K562 (cell line): ENCODE measurements at regions not wholly inside any gene's neighbourhood (a gene's known extent, or its start where the extent isn't known, plus 50 kb on each side); places are given as distances from the start of the nearest gene placed in this dataset.

Experiments used
- ATAC-seq: fragments of 200-7000 bp; cut with Tn5 transposase; 3 replicates; pipeline ENCODE4 v1.9.1; 2020; ENCODE audit warnings: moderate library complexity
- BruUV-seq: library from RNA; stranded (reverse); fragments of 400-500 nt; replicated peaks from 2 replicates; lab custom pipeline; 2021; lab: Mats Ljungman, UMichigan
- CTCF ChIA-PET: fragments of 300-600 bp; formaldehyde crosslinking; extraction: SDS; loops from one replicate; lab custom pipeline; 2021; ENCODE audit warnings: low intra/inter-chr PET ratio; lab: Yijun Ruan, JAX
- POLR2A ChIA-PET: fragments of 300-600, 350-650 bp; sonication (Branson Sonifier 250); formaldehyde crosslinking; extraction: SDS; loops from one replicate; lab custom pipeline; 2021; ENCODE audit warnings: antibody characterized with exemption, inconsistent platforms; lab: Yijun Ruan, JAX
- DNase-seq, 4 experiments: peaks; one replicate each; pipeline versions ENCODE4 v3.0.0 to v3.0.0-alpha.2; 2011 to 2018; ENCODE audit warnings: low spot score in 3 of 4, mixed read lengths in 3 of 4; ENCODE audit errors: extremely low read depth in 1 of 4
- FAIRE-seq: peaks from 2 replicates; lab custom pipeline; 2011; peaks lifted over from hg19 to GRCh38; lab: Jason Lieb, UNC
- H2AFZ ChIP-seq: 2 replicates; pipeline ENCODE4 v1.6.0; 2011; ENCODE audit warnings: low read depth, low read length, control low read depth, inconsistent platforms
- H3K27ac ChIP-seq: fragments of 200-600 bp; 3 replicates; pipeline ENCODE4 v1.8.0; 2011; ENCODE audit warnings: low read depth, mild to moderate bottlenecking, control low read depth, inconsistent platforms, low read length, moderate library complexity, mixed read lengths; ENCODE audit errors: extremely low read depth
- H3K27me3 ChIP-seq, 2 experiments: fragments of 300-600 bp in 1 of 2; 2 replicates in 1 of 2; 3 replicates in 1 of 2; pipeline versions ENCODE4 v1.6.0 to v1.8.0; 2011; ENCODE audit warnings: inconsistent platforms in 2 of 2, low read length in 2 of 2, mild to moderate bottlenecking in 1 of 2, mixed read lengths in 1 of 2, moderate library complexity in 1 of 2; ENCODE audit not compliant: control insufficient read depth in 2 of 2, insufficient read depth in 2 of 2
- H3K36me3 ChIP-seq: fragments of 300-600 bp; 3 replicates; pipeline ENCODE4 v1.8.0; 2011; ENCODE audit warnings: mild to moderate bottlenecking, low read length, inconsistent platforms; ENCODE audit not compliant: control insufficient read depth, insufficient read depth
- H3K4me1 ChIP-seq, 2 experiments: fragments of 200-600 bp in 1 of 2; replicated peaks in 1 of 2; 2 replicates in 1 of 2; 3 replicates in 1 of 2; pipeline versions ENCODE4 v1.5.1 to v1.8.0; 2011; ENCODE audit warnings: inconsistent platforms in 2 of 2, low read length in 2 of 2, mild to moderate bottlenecking in 1 of 2, mixed read lengths in 1 of 2, moderate library complexity in 1 of 2; ENCODE audit not compliant: control insufficient read depth in 2 of 2, insufficient read depth in 2 of 2
- H3K4me2 ChIP-seq: 2 replicates; pipeline ENCODE4 v1.6.1; 2011; ENCODE audit warnings: low read length, control low read depth, inconsistent platforms, mixed read lengths; ENCODE audit not compliant: insufficient read depth
- H3K4me3 ChIP-seq: fragments of 200-600 bp; sonication (generic), shearing (Covaris generic); 2 replicates; pipeline ENCODE4 v1.5.1; 2016; ENCODE audit warnings: control low read depth, inconsistent platforms
- H3K79me2 ChIP-seq: fragments of 200-600 bp; 3 replicates; pipeline ENCODE4 v1.8.0; 2011; ENCODE audit warnings: low read length, inconsistent platforms; ENCODE audit not compliant: control insufficient read depth, insufficient read depth
- H3K9ac ChIP-seq, 2 experiments: 2 replicates each; pipeline versions ENCODE4 v1.6.0 to v1.6.1; 2011; ENCODE audit warnings: low read depth in 2 of 2, low read length in 2 of 2, control low read depth in 1 of 2, inconsistent platforms in 1 of 2, mild to moderate bottlenecking in 1 of 2, mixed read lengths in 1 of 2; ENCODE audit not compliant: insufficient read depth in 1 of 2
- H3K9me1 ChIP-seq: one replicate; pipeline ENCODE4 v1.6.0; 2011; ENCODE audit warnings: inconsistent platforms, mild to moderate bottlenecking, low read length, moderate library complexity; ENCODE audit not compliant: control insufficient read depth, insufficient read depth
- H3K9me3 ChIP-seq: replicated peaks from 2 replicates; pipeline ENCODE4 v1.5.1; 2011; ENCODE audit warnings: low read depth, low read length, inconsistent platforms; ENCODE audit not compliant: control insufficient read depth, insufficient read depth
- H4K20me1 ChIP-seq: replicated peaks from 2 replicates; pipeline ENCODE4 v1.6.1; 2011; ENCODE audit warnings: low read length, inconsistent platforms, mixed read lengths; ENCODE audit not compliant: control insufficient read depth, insufficient read depth
- MBD2 ChIP-seq: sonication (generic); IDR thresholded peaks from 2 replicates; pipeline ENCODE4 v1.6.1; 2016; ENCODE audit warnings: low read depth, borderline replicate concordance
- MTA2 ChIP-seq: fragments of 450-650 bp; IDR thresholded peaks from 2 replicates; pipeline ENCODE4 v1.6.1; 2016; ENCODE audit warnings: low read depth
- ZNF507 ChIP-seq: conservative IDR thresholded peaks from 2 replicates; pipeline ENCODE4 v1.6.1; 2017; ENCODE audit warnings: missing genetic modification characterization, missing compliant biosample characterization
- WGBS: fragments of 100-300 bp; shearing (Covaris generic); methylation state at CpG from one replicate; pipeline ENCODE4 v1.1.6; 2016; ENCODE audit warnings: low coverage, mixed read lengths; ENCODE audit not compliant: insufficient coverage; ENCODE audit errors: missing lambda C conversion rate; 5-methylcytosine and 5-hydroxymethylcytosine counted together
- in situ Hi-C: fragments of 300-500 bp; cut with MboI; formaldehyde crosslinking; loops from 4 replicates; pipeline ENCODE4 v1.15.0; 2018; ENCODE audit warnings: inconsistent platforms, mixed read lengths
- intact Hi-C: fragments of 100-400 bp; cut with micrococcal nuclease; formaldehyde crosslinking; loops from 2 replicates; pipeline ENCODE4 v1.14.2; 2022
- TF ChIP-seq, protein P1 (sequence below): fragments of 450-650 bp; formaldehyde crosslinking; conservative IDR thresholded peaks from 2 replicates; pipeline ENCODE4 v1.4.0; 2022; ENCODE audit warnings: mild to moderate bottlenecking, missing genetic modification characterization
- TF ChIP-seq, protein P2 (sequence below), 2 experiments: fragments of 150-350 bp in 1 of 2; IDR thresholded peaks; 2 replicates each; pipeline ENCODE4 v1.6.1; 2012 to 2016; ENCODE audit warnings: low read depth in 2 of 2, low read length in 2 of 2, mild to moderate bottlenecking in 1 of 2, moderate library complexity in 1 of 2
- TF ChIP-seq, protein P3 (sequence below): fragments of 250-450 bp; sonication (Bioruptor Pico); IDR thresholded peaks from 2 replicates; pipeline ENCODE4 v1.5.0; 2020; ENCODE audit warnings: mild to moderate bottlenecking, borderline replicate concordance

DNA sequence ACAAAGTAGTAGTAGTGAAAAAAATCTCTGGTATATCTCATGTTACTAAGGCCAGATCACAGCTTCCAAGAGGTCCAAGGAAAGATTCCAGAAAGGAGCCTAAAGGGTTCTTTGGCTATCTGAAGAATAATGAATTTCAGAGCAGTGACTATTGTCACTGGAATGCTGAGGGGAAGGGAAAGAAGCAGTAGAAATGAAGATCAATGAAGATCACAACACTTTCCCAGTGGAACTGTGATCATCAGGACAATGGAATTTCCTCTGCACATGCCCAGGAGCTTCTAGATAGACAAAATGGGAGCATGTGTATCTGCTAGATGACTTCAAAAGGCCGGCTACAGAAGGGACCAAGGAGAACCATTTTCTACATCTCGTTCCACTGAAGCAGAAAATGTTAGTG is 219.5 kb upstream of the PHYHIPL start (continued):
- TF ChIP-seq, protein P1, sequence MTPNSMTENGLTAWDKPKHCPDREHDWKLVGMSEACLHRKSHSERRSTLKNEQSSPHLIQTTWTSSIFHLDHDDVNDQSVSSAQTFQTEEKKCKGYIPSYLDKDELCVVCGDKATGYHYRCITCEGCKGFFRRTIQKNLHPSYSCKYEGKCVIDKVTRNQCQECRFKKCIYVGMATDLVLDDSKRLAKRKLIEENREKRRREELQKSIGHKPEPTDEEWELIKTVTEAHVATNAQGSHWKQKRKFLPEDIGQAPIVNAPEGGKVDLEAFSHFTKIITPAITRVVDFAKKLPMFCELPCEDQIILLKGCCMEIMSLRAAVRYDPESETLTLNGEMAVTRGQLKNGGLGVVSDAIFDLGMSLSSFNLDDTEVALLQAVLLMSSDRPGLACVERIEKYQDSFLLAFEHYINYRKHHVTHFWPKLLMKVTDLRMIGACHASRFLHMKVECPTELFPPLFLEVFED: no peak
- TF ChIP-seq MTA2 (no peak), ZNF507 (no peak)
- TF ChIP-seq, all 486 proteins: peak for 0

DNA sequence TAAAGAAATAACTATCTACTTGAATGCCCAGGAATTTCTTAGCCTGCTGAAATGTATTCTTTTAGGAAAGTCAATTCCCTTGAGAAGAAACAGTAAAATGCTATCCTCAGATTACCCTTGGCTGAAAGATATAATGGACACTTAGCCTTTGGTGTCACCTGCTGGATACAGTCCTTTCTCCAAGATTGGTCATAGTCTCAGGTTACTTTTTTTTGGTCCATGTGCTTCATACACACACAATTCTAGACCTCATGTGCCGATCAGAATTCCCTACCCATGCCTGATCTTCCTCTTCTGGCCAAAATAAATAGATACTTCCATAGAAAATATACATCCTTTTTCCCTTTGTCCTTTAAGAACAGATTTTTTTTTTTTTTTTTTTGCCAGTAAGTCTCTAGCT is 218.9 kb upstream of the PHYHIPL start:
- no peak overlapping the region for H3K4me2 ChIP-seq
- ChIA-PET POLR2A (no interaction called here), CTCF (no interaction called here)
- no peaks in the 10 kb centered on the region for H3K9me1 ChIP-seq
- in situ Hi-C loops (loop anchor here (25.0 kb wide), 1 partner anchor 855 kb away; no protein-coding TSS in a partner anchor), intact Hi-C loops (no loop called here)
- H3K9me3 ChIP-seq: no peaks in the 10 kb centered on the region
- DNase-seq: no peak
- 0% methylated on average over 1 of the region's 1 CpG for WGBS
- no peak overlapping the region for H2AFZ ChIP-seq
- no peaks in the 10 kb centered on the region for H3K79me2 ChIP-seq
- no peaks in the 10 kb centered on the region for H3K4me1 ChIP-seq
- no peak for FAIRE-seq
- no peaks in the 10 kb centered on the region for H4K20me1 ChIP-seq
- no peak overlapping the region for H3K4me3 ChIP-seq
- H3K9ac ChIP-seq: no peak overlapping the region
- H3K27ac ChIP-seq: no peak overlapping the region
- TF ChIP-seq, protein P2, sequence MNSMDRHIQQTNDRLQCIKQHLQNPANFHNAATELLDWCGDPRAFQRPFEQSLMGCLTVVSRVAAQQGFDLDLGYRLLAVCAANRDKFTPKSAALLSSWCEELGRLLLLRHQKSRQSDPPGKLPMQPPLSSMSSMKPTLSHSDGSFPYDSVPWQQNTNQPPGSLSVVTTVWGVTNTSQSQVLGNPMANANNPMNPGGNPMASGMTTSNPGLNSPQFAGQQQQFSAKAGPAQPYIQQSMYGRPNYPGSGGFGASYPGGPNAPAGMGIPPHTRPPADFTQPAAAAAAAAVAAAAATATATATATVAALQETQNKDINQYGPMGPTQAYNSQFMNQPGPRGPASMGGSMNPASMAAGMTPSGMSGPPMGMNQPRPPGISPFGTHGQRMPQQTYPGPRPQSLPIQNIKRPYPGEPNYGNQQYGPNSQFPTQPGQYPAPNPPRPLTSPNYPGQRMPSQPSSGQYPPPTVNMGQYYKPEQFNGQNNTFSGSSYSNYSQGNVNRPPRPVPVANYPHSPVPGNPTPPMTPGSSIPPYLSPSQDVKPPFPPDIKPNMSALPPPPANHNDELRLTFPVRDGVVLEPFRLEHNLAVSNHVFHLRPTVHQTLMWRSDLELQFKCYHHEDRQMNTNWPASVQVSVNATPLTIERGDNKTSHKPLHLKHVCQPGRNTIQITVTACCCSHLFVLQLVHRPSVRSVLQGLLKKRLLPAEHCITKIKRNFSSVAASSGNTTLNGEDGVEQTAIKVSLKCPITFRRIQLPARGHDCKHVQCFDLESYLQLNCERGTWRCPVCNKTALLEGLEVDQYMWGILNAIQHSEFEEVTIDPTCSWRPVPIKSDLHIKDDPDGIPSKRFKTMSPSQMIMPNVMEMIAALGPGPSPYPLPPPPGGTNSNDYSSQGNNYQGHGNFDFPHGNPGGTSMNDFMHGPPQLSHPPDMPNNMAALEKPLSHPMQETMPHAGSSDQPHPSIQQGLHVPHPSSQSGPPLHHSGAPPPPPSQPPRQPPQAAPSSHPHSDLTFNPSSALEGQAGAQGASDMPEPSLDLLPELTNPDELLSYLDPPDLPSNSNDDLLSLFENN (IDR thresholded peaks at IDR 0.05; ENCODE audit: low read depth in 2 of 2, low read length in 2 of 2): no peak
- TF ChIP-seq MBD2: no peak
- TF ChIP-seq, protein P3, sequence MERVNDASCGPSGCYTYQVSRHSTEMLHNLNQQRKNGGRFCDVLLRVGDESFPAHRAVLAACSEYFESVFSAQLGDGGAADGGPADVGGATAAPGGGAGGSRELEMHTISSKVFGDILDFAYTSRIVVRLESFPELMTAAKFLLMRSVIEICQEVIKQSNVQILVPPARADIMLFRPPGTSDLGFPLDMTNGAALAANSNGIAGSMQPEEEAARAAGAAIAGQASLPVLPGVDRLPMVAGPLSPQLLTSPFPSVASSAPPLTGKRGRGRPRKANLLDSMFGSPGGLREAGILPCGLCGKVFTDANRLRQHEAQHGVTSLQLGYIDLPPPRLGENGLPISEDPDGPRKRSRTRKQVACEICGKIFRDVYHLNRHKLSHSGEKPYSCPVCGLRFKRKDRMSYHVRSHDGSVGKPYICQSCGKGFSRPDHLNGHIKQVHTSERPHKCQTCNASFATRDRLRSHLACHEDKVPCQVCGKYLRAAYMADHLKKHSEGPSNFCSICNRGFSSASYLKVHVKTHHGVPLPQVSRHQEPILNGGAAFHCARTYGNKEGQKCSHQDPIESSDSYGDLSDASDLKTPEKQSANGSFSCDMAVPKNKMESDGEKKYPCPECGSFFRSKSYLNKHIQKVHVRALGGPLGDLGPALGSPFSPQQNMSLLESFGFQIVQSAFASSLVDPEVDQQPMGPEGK: no peak
- no peaks in the 10 kb centered on the region for H3K36me3 ChIP-seq
- ATAC-seq: no peak
- H3K27me3 ChIP-seq: no peaks in the 10 kb centered on the region
- no TSS peak for BruUV-seq
